Panc1 (cell line): ENCODE measurements at regions not wholly inside any gene's neighbourhood (a gene's known extent, or its start where the extent isn't known, plus 50 kb on each side); places are given as distances from the start of the nearest gene placed in this dataset.

ENCODE experiments used
- ATAC-seq: fragments of 200-7000 bp; cut with Tn5 transposase; 2 replicates; pipeline ENCODE4 v1.9.1; 2020; ENCODE audit warnings: mild to moderate bottlenecking, moderate library complexity
- BruUV-seq: library from RNA; stranded (reverse); fragments of 400-500 nt; replicated peaks from 2 replicates; lab custom pipeline; 2021; lab: Mats Ljungman, UMichigan
- CTCF ChIA-PET: fragments of 300-600 bp; sonication (Branson Sonifier 250); formaldehyde crosslinking; loops from one replicate; lab custom pipeline; 2022; ENCODE audit warnings: antibody characterized with exemption; lab: Charles Lee
- POLR2A ChIA-PET: fragments of 300-600 bp; sonication (Branson Sonifier 250); formaldehyde crosslinking; loops from one replicate; lab custom pipeline; 2022; ENCODE audit warnings: antibody characterized with exemption; lab: Charles Lee
- DNase-seq: peaks from one replicate; pipeline ENCODE4 v3.0.0-alpha.2; 2010; ENCODE audit warnings: low read depth, low spot score
- H3K27ac ChIP-seq: 2 replicates; pipeline ENCODE4 v1.5.1; 2011; ENCODE audit warnings: mild to moderate bottlenecking, low read length, inconsistent platforms
- H3K27me3 ChIP-seq: fragments of 200-500 bp; sonication (Bioruptor generic); 2 replicates; pipeline ENCODE4 v1.6.0; 2014; ENCODE audit warnings: low read length, inconsistent platforms; ENCODE audit not compliant: control insufficient read depth, insufficient read depth
- H3K36me3 ChIP-seq: fragments of 200-500 bp; sonication (Bioruptor generic); 2 replicates; pipeline ENCODE4 v1.5.1; 2014; ENCODE audit warnings: inconsistent platforms, mild to moderate bottlenecking, low read length, moderate library complexity; ENCODE audit not compliant: control insufficient read depth, insufficient read depth
- H3K4me1 ChIP-seq: 2 replicates; pipeline ENCODE4 v1.5.1; 2011; ENCODE audit warnings: inconsistent platforms, mild to moderate bottlenecking, low read length, moderate library complexity; ENCODE audit not compliant: control insufficient read depth, insufficient read depth
- H3K4me3 ChIP-seq, 2 experiments: 2 replicates each; pipeline ENCODE4 v1.5.1; 2011 to 2012; ENCODE audit warnings: low read depth in 2 of 2, low read length in 2 of 2, mild to moderate bottlenecking in 2 of 2, inconsistent platforms in 1 of 2, moderate library complexity in 1 of 2
- H3K9me3 ChIP-seq: fragments of 200-500 bp; sonication (Bioruptor generic); 2 replicates; pipeline ENCODE4 v1.5.1; 2014; ENCODE audit warnings: low read depth, mild to moderate bottlenecking, inconsistent platforms, low read length, moderate library complexity; ENCODE audit not compliant: control insufficient read depth, insufficient read depth
- CTCF ChIP-seq: fragments of 450-650 bp; IDR thresholded peaks from 2 replicates; pipeline ENCODE4 v1.5.1; 2017; ENCODE audit warnings: mild to moderate bottlenecking
- POLR2AphosphoS5 ChIP-seq: IDR thresholded peaks from 2 replicates; pipeline ENCODE4 v1.6.1; 2012; ENCODE audit warnings: mild to moderate bottlenecking, low read depth, low read length, moderate library complexity
- REST ChIP-seq, 2 experiments: IDR thresholded peaks; 2 replicates each; pipeline ENCODE4 v1.6.1; 2011 to 2012; ENCODE audit warnings: low read depth in 2 of 2, control low read depth in 1 of 2, low read length in 1 of 2, mild to moderate bottlenecking in 1 of 2, moderate library complexity in 1 of 2; ENCODE audit not compliant: insufficient read depth in 1 of 2
- SIN3A ChIP-seq: IDR thresholded peaks from 2 replicates; pipeline ENCODE4 v1.6.1; 2012; ENCODE audit warnings: low read depth, mild to moderate bottlenecking, low read length, moderate library complexity, borderline replicate concordance; ENCODE audit not compliant: insufficient read depth
- TCF7L2 ChIP-seq: IDR thresholded peaks from 2 replicates; pipeline ENCODE4 v1.6.1; 2011; ENCODE audit warnings: mild to moderate bottlenecking, low read depth, low read length, inconsistent platforms
- in situ Hi-C: cut with HindIII; loops from 2 replicates; pipeline ENCODE4 v1.10.0; 2016; ENCODE audit warnings: low sequenced_read_pairs, low pct_unique_long_range_greater_than_20kb
- intact Hi-C: fragments of 100-400 bp; cut with micrococcal nuclease; formaldehyde crosslinking; loops from one replicate; pipeline ENCODE4 v1.10.0; 2022; ENCODE audit not compliant: unreplicated experiment

- Histone ChIP-seq H3K36me3 (no peaks in the 10 kb centered on the region), H3K27me3 (no peaks in the 10 kb centered on the region), H3K9me3 (no peaks in the 10 kb centered on the region), H3K4me1 (no peaks in the 10 kb centered on the region), H3K4me3 (no peak overlapping the region), H3K27ac (no peak overlapping the region)
- ATAC-seq = no peak
- DNase-seq = no peak
- ChIA-PET POLR2A (no interaction called here), CTCF (no interaction called here)
- intact Hi-C loops (no loop called here), in situ Hi-C loops (no loop called here)
- no peak for TF ChIP-seq CTCF
- no peak for TF ChIP-seq TCF7L2
- TF ChIP-seq SIN3A = no peak
- TF ChIP-seq REST (IDR thresholded peaks at IDR 0.05; ENCODE audit: insufficient read depth in 1 of 2, low read depth in 2 of 2, low read length in 1 of 2) = no peak
- no peak for TF ChIP-seq POLR2AphosphoS5
- no TSS peak for BruUV-seq
These were observed 1598.9 kb upstream of the PIK3C3 start for GRCh38 chr18:40356168-40356567.

GRCh38 chr18:40355726-40356125 is 1599.3 kb upstream of the PIK3C3 start:
- CTCF ChIA-PET = no interaction called here

More at GRCh38 chr18:40355726-40356125, 1599.3 kb upstream of the PIK3C3 start:
- BruUV-seq = no TSS peak
- intact Hi-C loops (no loop called here), in situ Hi-C loops (no loop called here)
- Histone ChIP-seq H3K27ac (no peak overlapping the region), H3K9me3 (no peaks in the 10 kb centered on the region), H3K36me3 (no peaks in the 10 kb centered on the region), H3K4me3 (no peak overlapping the region), H3K27me3 (no peaks in the 10 kb centered on the region), H3K4me1 (no peaks in the 10 kb centered on the region)
- TF ChIP-seq POLR2AphosphoS5 (no peak), REST (IDR thresholded peaks at IDR 0.05; ENCODE audit: insufficient read depth in 1 of 2, low read depth in 2 of 2, low read length in 1 of 2) (no peak), TCF7L2 (no peak), CTCF (no peak), SIN3A (no peak)
- no peak for DNase-seq
- POLR2A ChIA-PET = no interaction called here
- no peak for ATAC-seq
